Stimulated activated naive CD8-positive, alpha-beta T cell treated with anti-CD3 and anti-CD28 coated beads, Interleukin-15, Interleukin-2, amounts not matched to agents 100 U/mL and 50 U/mL, for 24 hours (primary cell): ENCODE measurements at regions not wholly inside any gene's neighbourhood (a gene's known extent, or its start where the extent isn't known, plus 50 kb on each side); places are given as distances from the start of the nearest gene placed in this dataset.

Source experiments
- ATAC-seq: fragments of 150-1000 bp; cut with Tn5 transposase; one replicate; pipeline ENCODE4 v1.10.0; 2021
- DNase-seq: peaks from one replicate; pipeline ENCODE4 v3.0.0; 2021

DNA sequence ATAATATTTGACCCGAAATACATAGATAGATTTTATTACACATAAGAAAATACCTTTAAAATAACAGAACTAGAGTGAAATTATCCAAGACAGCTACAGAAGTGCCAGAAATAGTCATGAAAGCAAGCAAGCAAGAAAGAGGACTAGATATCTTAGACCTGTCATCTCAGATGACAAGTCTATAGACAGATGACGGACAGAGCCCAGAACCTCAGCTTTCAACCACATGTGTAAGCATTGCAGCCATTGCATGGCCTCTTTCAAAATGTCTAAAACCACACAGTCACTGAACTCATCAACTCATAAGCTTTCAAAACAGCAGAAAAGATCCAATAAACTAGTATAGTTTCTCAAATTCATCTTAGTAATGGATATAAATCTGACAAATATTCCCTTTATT is 59.8 kb upstream of the FHIT start:
- ATAC-seq (no peak), DNase-seq (no peak)

DNA sequence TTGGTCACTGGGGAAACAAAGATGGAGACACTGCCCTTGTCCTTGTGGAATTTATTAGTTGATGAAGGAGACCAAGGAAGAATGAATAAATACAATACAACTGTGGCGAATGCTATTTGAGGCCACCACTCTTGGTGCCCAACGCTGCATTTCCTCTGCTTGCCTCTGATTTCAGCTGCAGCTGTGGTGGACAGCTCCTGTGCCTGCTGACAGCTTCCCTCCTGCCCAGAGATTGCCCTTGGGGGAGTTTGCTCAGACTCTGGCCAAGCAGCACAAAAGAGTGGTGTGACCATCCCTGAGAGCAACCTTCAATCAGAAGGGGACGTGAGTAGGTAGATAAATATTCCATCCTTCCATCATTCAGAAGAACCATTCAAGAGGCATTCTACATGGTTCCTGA is 64.6 kb upstream of the FHIT start:
- no peak for DNase-seq
- no peak for ATAC-seq

- ATAC-seq (no peak), DNase-seq (no peak)
Measured at GRCh38 chr3:61323094-61323493, 71.8 kb upstream of the FHIT start.

- ATAC-seq (no peak), DNase-seq (no peak)
Measured at GRCh38 chr3:61331929-61332552, 80.8 kb upstream of the FHIT start.

DNA sequence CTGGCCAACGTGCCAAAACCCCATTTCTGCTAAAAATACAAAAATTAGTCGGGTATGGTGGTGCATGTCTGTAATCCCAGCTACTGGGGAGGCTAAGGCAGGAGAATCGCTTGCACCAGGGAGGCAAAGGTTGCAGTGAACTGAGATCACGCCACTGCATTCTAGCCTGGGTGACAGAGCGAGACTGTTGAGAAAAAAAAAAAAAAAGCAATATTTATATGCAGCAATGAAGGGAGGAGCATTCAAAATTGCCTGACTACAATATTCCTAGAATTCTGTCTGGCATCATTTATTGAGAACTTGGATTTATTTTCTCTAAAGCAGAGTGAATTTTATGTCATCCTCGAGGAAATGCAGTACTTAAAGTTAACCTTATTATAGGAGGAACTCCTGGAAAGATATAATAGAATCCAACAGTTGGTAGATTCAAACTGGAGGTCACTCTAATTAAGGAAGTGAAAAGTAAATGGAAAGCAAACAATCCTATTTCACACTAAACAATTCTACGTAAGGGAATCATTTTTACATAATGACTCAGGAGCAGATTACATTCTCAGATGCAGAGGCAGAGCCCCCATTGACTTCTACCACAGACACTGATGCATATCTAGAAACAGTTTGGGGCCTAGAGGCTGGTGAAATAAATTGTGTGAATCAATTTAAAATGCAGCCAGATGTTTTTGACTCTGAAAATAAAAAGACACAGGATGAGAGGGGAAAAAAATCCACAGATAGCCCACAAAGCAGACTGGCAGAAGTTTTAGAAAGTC is 82.1 kb upstream of the FHIT start:
- DNase-seq (no peak), ATAC-seq (no peak)

- ATAC-seq (no peak), DNase-seq (no peak)
Measured at GRCh38 chr3:61334783-61335182, 83.5 kb upstream of the FHIT start.

DNA sequence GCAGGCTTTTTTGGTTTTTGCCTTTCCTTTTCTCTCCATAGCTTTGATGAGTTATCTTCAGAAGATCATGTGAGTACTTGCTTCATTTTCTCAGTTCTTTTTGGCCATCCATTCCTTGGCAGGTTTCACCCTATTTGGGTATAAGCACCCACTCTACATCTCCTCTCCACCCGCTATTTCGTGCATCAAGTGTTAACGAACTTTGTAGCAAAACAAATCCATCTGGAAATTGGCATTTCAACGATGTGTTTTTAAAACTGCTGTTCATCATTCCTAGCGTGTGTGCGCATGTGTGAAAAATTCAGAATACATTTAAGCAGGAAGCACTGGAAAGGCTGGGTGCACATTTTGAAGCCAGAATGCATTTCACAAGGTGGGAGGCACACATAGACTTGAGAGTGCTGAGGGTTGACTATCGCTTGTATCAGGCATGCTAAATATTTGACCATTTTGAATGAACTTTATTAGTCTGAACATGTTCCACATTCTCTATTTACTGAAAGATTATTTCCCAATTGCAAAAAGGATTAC is 89.7 kb upstream of the FHIT start:
- ATAC-seq: no peak

DNA sequence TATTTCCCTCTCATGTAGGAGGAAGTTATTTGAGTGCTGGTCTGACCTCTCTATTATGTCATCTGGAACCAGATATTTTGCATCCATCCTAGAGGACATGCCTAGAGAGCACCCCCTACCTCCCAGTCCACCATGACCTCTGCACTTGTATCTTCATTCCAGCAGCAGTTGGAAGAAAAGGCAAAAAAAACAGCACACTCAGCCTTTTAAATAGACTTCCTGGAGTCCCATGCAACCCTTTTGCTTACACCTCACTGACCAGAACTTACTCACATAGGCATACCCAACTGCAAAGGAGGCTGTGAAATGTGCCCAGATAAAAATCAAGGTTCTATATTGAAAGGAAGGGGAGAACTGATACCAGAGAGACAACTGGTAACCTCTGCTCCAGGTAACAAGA is 92.3 kb upstream of the FHIT start:
- no peak for ATAC-seq
- no peak for DNase-seq

More for the DNA sequence above, 89.7 kb upstream of the FHIT start:
- no peak for DNase-seq

GRCh38 chr3:61345020-61345419 is 93.8 kb upstream of the FHIT start:
- DNase-seq: no peak
- ATAC-seq: no peak

- DNase-seq (no peak), ATAC-seq (no peak)
Measured at GRCh38 chr3:61347981-61348380, 96.7 kb upstream of the FHIT start.

- ATAC-seq: no peak
- DNase-seq: no peak
Measured at GRCh38 chr3:61349717-61350116, 98.5 kb upstream of the FHIT start.

DNA sequence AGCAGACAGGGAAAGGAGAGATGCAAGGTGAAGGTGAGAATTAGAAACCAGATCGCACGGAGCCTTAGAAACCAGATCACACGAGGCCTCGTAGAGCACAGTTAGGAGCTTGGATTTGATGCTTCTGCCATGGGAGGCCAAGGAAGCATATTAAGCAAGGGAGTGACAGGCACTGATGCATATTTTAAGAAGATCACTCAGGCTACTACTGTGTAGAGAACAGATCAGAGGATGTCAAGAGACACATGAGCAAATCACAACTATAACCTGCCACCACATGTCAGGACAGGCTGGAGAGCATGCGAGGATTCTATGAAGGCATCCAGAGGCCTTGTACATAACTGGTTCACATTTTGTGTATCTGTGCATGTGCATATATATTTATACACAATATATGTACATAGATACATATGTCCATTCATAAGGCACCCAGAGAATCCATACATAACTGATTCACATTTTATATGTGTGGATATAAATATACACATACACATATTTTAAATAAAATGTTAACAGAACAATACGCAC is 99.6 kb upstream of the FHIT start:
- no peak for DNase-seq
- ATAC-seq: no peak

- no peak for DNase-seq
- no peak for ATAC-seq
Measured at GRCh38 chr3:61352306-61352705, 101.1 kb upstream of the FHIT start.

- no peak for DNase-seq
- ATAC-seq: no peak
Measured at GRCh38 chr3:61353382-61353781, 102.1 kb upstream of the FHIT start.

GRCh38 chr3:61354604-61355003 is 103.4 kb upstream of the FHIT start:
- ATAC-seq: no peak

GRCh38 chr3:61356685-61357084 is 105.4 kb upstream of the FHIT start:
- ATAC-seq (no peak), DNase-seq (no peak)

More at GRCh38 chr3:61354604-61355003, 103.4 kb upstream of the FHIT start:
- DNase-seq: no peak

DNA sequence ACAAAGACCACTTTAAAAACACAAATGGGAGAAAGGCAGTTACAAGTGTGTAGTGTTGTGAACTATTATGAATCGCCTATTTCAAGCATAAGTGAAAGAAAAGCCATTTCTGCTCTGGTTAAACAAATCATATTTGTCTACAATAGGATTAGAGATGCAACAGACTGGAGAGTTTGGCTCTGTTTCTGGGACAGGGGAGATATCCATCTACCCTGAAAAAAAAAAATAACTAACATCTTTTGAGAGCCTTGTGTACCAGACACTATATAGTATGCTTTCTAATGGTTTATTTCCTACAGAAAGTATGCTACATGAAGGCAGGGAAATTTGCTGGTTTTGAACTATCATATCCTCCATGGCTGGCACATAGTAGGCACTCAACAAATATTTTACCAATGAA is 106.7 kb upstream of the FHIT start:
- ATAC-seq (no peak), DNase-seq (no peak)

GRCh38 chr3:61358364-61358763 is 107.1 kb upstream of the FHIT start:
- DNase-seq: no peak

DNA sequence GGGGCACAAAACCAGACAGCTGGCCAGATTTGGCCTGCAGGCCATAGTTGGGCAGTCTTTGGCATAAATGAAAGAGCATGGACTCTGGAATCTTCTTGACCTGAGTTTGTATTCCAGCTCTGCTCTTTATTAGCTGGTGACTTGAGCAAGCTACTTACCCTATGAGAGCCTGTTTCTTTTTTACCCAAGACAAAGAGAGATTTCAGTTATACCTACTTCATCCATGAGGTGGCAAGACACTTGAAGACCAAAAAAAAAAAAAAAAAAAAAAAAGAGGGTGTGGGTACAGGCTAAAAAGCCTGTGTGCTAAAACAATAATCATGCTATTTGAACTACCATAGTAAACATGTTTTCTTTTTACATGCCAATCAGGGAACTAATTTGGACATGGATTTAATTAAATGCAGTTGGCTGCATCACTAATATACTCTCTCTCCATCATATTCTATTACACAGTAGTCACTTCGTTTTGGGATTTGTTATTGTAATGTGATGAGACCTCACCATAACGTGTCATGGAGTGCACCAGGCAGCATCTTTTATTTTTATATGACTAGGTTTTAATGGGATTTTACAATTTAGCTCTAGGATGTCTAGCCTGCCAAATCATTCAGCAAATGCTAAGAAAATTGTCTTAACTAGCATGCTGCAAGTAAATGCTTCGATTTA is 109.2 kb upstream of the FHIT start:
- ATAC-seq: no peak
- no peak for DNase-seq

More at GRCh38 chr3:61358364-61358763, 107.1 kb upstream of the FHIT start:
- peak; percentile 28 for ATAC-seq

DNA sequence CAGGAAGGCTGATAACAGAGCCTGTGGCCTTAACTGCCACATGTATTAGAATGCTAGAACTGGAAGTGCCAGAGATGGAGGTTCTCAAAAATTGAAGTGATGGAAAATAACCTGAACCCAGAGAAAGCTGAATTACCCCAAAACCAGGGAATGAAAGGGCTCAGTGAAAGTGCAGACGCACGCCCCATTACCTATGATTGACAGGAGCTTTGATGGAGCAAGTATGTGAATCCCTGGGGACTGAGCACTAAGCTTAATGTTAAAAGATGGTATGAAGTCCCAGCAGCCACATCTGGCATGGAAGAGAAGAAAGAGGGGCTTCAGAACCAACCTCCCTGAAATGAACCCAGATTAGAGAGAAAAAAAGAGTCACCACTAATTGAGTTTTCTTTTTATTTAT is 118.4 kb upstream of the FHIT start:
- DNase-seq (no peak), ATAC-seq (no peak)

DNA sequence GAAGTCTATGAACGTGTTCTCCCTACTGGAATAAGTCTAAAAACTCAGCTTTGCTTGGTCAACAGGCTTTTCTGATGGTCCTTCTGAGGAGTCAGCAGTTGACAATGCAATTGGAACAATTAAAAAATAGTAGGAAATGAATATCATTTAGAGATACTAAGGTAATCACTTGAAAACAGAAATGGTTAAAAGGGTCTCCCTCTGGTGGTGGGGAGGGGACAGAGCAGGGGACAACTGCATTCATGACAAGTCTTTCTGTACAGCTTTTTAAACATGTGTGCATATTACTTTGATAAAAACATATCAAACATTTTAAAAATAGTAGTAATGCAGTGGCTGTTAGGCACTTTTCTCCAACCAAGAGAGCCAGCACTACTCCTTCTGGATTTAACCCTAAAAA is 119.9 kb upstream of the FHIT start:
- ATAC-seq: no peak
- peak; percentile 9 for DNase-seq

GRCh38 chr3:61372723-61373122 is 121.5 kb upstream of the FHIT start:
- DNase-seq (no peak), ATAC-seq (no peak)

- DNase-seq: no peak
Measured at GRCh38 chr3:61378311-61378710, 127.1 kb upstream of the FHIT start.

More at GRCh38 chr3:61378311-61378710, 127.1 kb upstream of the FHIT start:
- ATAC-seq: no peak
